Kidney (tissue), 13 donors: ENCODE measurements at regions not wholly inside any gene's neighbourhood (a gene's known extent, or its start where the extent isn't known, plus 50 kb on each side); places are given as distances from the start of the nearest gene placed in this dataset.

Experiments used
- DNase-seq, 5 donors: peaks; one replicate each; pipeline ENCODE4 v3.0.0-alpha.2; 2013 to 2020
- FAIRE-seq: peaks from 2 replicates; lab custom pipeline; 2012; peaks lifted over from hg19 to GRCh38; lab: Jason Lieb, UNC
- H3K27ac ChIP-seq, 2 donors: one replicate each; pipeline ENCODE4 v1.7.0; 2013; ENCODE audit warnings: low read depth in 2 of 2, low read length in 2 of 2, inconsistent platforms in 1 of 2
- H3K27me3 ChIP-seq: one replicate; pipeline ENCODE4 v1.7.1; 2013; ENCODE audit warnings: low read length, inconsistent platforms; ENCODE audit not compliant: control insufficient read depth, insufficient read depth
- H3K36me3 ChIP-seq, 3 donors: one replicate each; pipeline versions ENCODE4 v1.7.0 to v1.7.1; 2013; ENCODE audit warnings: low read length in 3 of 3, control low read depth in 1 of 3, inconsistent platforms in 1 of 3; ENCODE audit not compliant: insufficient read depth in 3 of 3, control insufficient read depth in 2 of 3
- H3K4me1 ChIP-seq, 3 donors: one replicate each; pipeline versions ENCODE4 v1.7.0 to v1.7.1; 2013; ENCODE audit warnings: low read length in 3 of 3, inconsistent platforms in 1 of 3, low read depth in 1 of 3; ENCODE audit not compliant: control insufficient read depth in 2 of 3, insufficient read depth in 2 of 3
- H3K4me3 ChIP-seq, 3 donors: one replicate each; pipeline versions ENCODE4 v1.7.0 to v1.8.1; 2013; ENCODE audit warnings: low read length in 3 of 3, control low read depth in 1 of 3, inconsistent platforms in 1 of 3
- H3K9ac ChIP-seq, 3 donors: one replicate each; pipeline versions ENCODE4 v1.7.0 to v1.7.1; 2013; ENCODE audit warnings: low read length in 3 of 3, control low read depth in 1 of 3, inconsistent platforms in 1 of 3
- H3K9me3 ChIP-seq, 3 donors: one replicate each; pipeline versions ENCODE4 v1.7.0 to v1.7.1; 2013; ENCODE audit warnings: low read length in 3 of 3, control low read depth in 1 of 3, inconsistent platforms in 1 of 3; ENCODE audit not compliant: control insufficient read depth in 2 of 3, insufficient read depth in 1 of 3
- CTCF ChIP-seq: IDR thresholded peaks from 3 replicates; pipeline ENCODE4 v1.5.1; 2012; ENCODE audit warnings: mild to moderate bottlenecking, moderate library complexity, borderline replicate concordance; ENCODE audit not compliant: insufficient read depth; ENCODE audit errors: extremely low read depth
- intact Hi-C: fragments of 100-400 bp; cut with DNase I; formaldehyde crosslinking; loops from one replicate; pipeline ENCODE4 v1.11.1; 2022
- donor health status: control.
- donor health status: control.
- donor health status: control.
- donor health status: control.
- donor health status: control.
- donor health status: DM: yes; HTN: yes; CAD: no.
- donor health status: Normal renal cell carcinoma (clear cell type).

GRCh38 chr2:155846259-155846658, 486.3 kb downstream of the NR4A2 start:
- intact Hi-C loops, result no loop called here
- H3K4me1 ChIP-seq, result no peaks in the 10 kb centered on the region
- no peak overlapping the region for H3K4me3 ChIP-seq
- no peak for FAIRE-seq
- no peak for TF ChIP-seq CTCF
- H3K27ac ChIP-seq, result no peak overlapping the region
- DNase-seq, result no peak
- H3K9me3 ChIP-seq, result no peaks in the 10 kb centered on the region
- no peaks in the 10 kb centered on the region for H3K36me3 ChIP-seq
- H3K27me3 ChIP-seq, result no peaks in the 10 kb centered on the region
- no peak overlapping the region for H3K9ac ChIP-seq

- no peak for FAIRE-seq
- intact Hi-C loops, result no loop called here
- no peak for TF ChIP-seq CTCF
- Histone ChIP-seq H3K27ac (no peak overlapping the region), H3K36me3 (no peaks in the 10 kb centered on the region), H3K9me3 (no peaks in the 10 kb centered on the region), H3K4me3 (no peak overlapping the region), H3K4me1 (no peaks in the 10 kb centered on the region), H3K27me3 (no peaks in the 10 kb centered on the region), H3K9ac (no peak overlapping the region)
- no peak for DNase-seq
These were observed 488.1 kb downstream of the NR4A2 start for GRCh38 chr2:155844461-155844860.

- intact Hi-C loops, result no loop called here
- no peak for TF ChIP-seq CTCF
- H3K4me3 ChIP-seq, result no peak overlapping the region
- no peak overlapping the region for H3K27ac ChIP-seq
- no peak overlapping the region for H3K9ac ChIP-seq
- FAIRE-seq (no peak), DNase-seq (no peak)
- no peaks in the 10 kb centered on the region for H3K36me3 ChIP-seq
- no peaks in the 10 kb centered on the region for H3K4me1 ChIP-seq
- H3K9me3 ChIP-seq, result no peaks in the 10 kb centered on the region
- no peaks in the 10 kb centered on the region for H3K27me3 ChIP-seq
These were observed 490.4 kb downstream of the NR4A2 start for GRCh38 chr2:155842103-155842502.

- no peaks in the 10 kb centered on the region for H3K4me1 ChIP-seq
- intact Hi-C loops, result no loop called here
- H3K9ac ChIP-seq, result no peak overlapping the region
- H3K9me3 ChIP-seq, result no peaks in the 10 kb centered on the region
- DNase-seq (no peak), FAIRE-seq (no peak)
- no peak for TF ChIP-seq CTCF
- no peak overlapping the region for H3K27ac ChIP-seq
- no peaks in the 10 kb centered on the region for H3K36me3 ChIP-seq
- H3K27me3 ChIP-seq, result no peaks in the 10 kb centered on the region
- no peak overlapping the region for H3K4me3 ChIP-seq
These were observed 491.1 kb downstream of the NR4A2 start for GRCh38 chr2:155841442-155841841.
